ENCODE measurements at regions not wholly inside any gene's neighbourhood (a gene's known extent, or its start where the extent isn't known, plus 50 kb on each side); places are given as distances from the start of the nearest gene placed in this dataset.

GRCh38 chr14:44654591-44654990, 147.5 kb upstream of the FSCB start:
- no peak for TF ChIP-seq CTCF (conservative IDR thresholded peaks at IDR 0.05 in 1 of 2, IDR thresholded peaks at IDR 0.05 in 1 of 2; ENCODE audit: low read depth in 1 of 2, low read length in 2 of 2)
- TF ChIP-seq EZH2 (IDR thresholded peaks at IDR 0.05; ENCODE audit: low read length, missing control alignments), result no peak

All from fibroblast of lung (primary cell).